Right lobe of liver (tissue), 4 donors: ENCODE measurements at regions not wholly inside any gene's neighbourhood (a gene's known extent, or its start where the extent isn't known, plus 50 kb on each side); places are given as distances from the start of the nearest gene placed in this dataset.

ENCODE experiments used
- CTCF ChIP-seq, 4 donors: fragments of 200-600 bp in 3 of 4; fragments of 450-650 bp in 1 of 4; IDR thresholded peaks; one replicate each; pipeline versions ENCODE4 v1.5.1 to v1.8.0; 2016 to 2022; ENCODE audit warnings: antibody characterized with exemption in 4 of 4, mild to moderate bottlenecking in 2 of 4
- POLR2A ChIP-seq: fragments of 450-650 bp; IDR thresholded peaks from one replicate; pipeline ENCODE4 v1.6.1; 2017; ENCODE audit warnings: antibody characterized with exemption, mild to moderate bottlenecking
- donor health status: DM: no; HTN: no; CAD: no.
- donor health status: DM: no; HTN: no; CAD: no.
- donor health status: DM: no; HTN: yes; CAD: no.

DNA sequence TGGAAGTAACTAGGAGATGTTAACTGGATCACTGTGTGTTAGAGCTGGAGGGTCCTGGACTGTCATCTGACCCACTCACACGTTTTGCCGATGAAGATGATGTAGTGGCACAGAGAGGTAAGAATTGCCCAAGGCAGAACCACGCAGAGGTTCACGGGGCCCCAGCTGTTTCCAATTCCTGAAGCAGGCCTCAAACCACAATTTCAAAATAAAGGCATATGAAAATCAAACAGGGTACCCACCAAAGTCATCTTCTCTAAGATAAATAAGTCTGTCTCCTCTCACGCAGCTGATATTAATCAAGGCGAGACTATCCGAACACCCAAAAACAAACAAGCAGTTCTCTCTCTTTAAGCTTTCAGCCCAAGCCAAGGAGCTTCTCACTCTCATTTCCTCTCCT, 113.3 kb upstream of the JCAD start:
- TF ChIP-seq CTCF (IDR thresholded peaks at IDR 0.05) = no peak
- TF ChIP-seq POLR2A = no peak
